NCI-H146 treated with DMSO at 0.1 percent for 48 hours (cell line): ENCODE measurements at regions not wholly inside any gene's neighbourhood (a gene's known extent, or its start where the extent isn't known, plus 50 kb on each side); places are given as distances from the start of the nearest gene placed in this dataset.

Source experiments
- DNase-seq: peaks from one replicate; lab custom pipeline; 2025; ENCODE audit not compliant: unreplicated experiment; lab: John Stamatoyannopoulos, UW

- DNase-seq, result no peak
Measured at GRCh38 chr10:2953495-2953894, 113.9 kb upstream of the PFKP start.

DNA sequence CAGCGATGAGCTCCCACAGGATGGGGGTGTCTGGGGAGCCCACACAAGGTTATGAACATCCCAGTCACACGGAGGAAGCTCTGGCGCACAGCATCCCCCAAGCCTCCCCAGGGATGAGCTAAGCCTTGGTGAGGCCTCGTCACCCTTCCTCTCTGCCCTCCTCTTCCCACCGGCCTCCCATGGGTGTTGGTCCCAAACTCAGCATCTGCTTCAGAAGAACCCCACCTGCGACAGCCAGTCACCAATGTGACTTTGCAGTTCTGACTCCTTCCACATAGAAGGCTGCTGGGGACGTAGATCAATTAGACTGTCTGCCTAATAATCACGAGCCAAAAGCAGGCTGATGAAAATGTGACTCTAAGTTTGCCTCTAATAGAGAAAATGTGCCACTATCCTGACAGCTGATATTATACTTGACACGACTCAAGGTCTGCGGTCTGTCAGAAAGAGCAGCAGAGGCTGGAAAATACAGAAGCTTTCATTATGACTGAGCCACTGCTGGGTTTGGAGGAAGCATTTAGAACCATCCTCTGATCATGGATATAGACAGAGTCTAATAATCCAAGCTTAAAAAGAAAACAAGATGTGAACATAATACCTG, 116.0 kb upstream of the PFKP start:
- no peak for DNase-seq

DNA sequence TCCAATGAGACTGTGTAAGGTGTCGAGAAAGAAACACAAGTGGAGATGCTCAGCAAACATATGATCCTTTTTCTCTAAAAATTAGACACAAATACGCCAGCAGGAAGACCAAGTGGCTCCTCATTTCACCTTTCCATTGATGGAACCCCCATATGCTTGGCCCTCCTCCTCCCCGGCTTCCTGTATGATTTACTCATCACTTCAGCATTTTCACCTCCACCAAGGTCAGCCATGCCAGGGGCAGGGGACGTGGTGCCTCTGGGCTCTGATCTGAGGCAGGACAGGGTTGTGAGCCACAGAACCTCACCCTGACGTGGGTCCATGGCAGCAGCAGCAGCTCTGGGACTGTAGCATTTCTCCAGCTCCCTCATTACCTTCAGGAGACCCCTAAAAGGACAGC, 116.8 kb upstream of the PFKP start:
- DNase-seq, result no peak

- DNase-seq, result no peak
Measured at GRCh38 chr10:2949948-2950354, 117.4 kb upstream of the PFKP start.

GRCh38 chr10:2949221-2949947, 118.0 kb upstream of the PFKP start:
- DNase-seq, result no peak

DNA sequence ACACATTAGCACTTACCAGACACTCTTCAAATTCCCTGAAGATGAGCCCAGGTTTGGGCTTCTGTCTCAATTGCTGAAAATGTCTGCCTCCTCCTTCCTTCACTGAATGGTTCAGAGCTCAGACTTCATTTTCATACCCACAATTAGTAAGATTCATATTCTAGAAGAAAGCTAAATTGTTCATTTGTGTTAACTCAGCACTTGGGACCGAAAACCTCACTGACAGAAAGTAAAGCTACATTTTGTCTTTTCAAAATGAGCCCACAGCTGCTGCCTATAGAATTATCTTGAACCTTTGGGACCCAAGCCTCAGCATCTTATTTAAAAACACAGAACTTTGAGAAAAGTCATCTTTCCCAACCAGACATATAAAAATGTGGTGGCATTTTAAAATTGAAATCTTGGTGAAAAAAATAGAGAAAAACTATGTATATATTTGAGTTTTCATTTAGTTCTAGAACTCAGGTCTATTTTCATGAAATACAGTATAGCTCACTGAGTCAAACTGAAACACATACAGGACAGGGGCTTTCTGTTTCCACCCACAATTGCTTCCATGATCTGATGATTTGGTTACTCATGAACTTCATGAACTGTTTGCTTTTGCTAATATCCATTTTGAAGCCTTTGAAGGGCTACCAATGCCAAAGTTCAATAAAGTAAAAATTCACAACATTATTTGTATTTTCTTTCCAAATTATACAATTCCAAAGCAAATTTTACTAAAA, 119.1 kb upstream of the PFKP start:
- DNase-seq, result no peak

GRCh38 chr10:2944788-2945187, 122.6 kb upstream of the PFKP start:
- no peak for DNase-seq

GRCh38 chr10:2943932-2944614, 123.3 kb upstream of the PFKP start:
- DNase-seq, result no peak

GRCh38 chr10:2942938-2943337, 124.4 kb upstream of the PFKP start:
- DNase-seq, result no peak

DNA sequence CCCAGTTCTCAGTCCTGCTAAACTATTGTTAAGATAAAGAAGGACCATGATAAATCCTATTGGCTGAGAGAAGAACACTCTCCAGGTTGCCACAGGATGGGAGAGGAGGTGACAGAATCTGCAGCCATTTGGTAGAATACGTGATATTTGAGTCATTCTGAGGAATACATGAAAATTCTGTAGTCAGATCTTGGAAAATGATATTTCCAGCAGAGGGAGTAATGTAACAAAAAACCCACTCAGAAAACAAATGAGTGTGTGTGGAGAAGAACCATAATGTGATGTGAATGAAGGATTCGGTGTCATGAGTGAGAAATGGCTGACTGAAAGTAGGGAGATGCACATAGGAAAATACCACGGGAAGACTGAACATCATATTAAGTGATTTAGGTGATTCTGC, 128.5 kb upstream of the PFKP start:
- no peak for DNase-seq

- no peak for DNase-seq
Measured at GRCh38 chr10:2936816-2937215, 130.5 kb upstream of the PFKP start.

- no peak for DNase-seq
Measured at GRCh38 chr10:2935647-2936386, 131.5 kb upstream of the PFKP start.

GRCh38 chr10:2933924-2934323, 133.4 kb upstream of the PFKP start:
- no peak for DNase-seq

GRCh38 chr10:2933519-2933918, 133.8 kb upstream of the PFKP start:
- no peak for DNase-seq

DNA sequence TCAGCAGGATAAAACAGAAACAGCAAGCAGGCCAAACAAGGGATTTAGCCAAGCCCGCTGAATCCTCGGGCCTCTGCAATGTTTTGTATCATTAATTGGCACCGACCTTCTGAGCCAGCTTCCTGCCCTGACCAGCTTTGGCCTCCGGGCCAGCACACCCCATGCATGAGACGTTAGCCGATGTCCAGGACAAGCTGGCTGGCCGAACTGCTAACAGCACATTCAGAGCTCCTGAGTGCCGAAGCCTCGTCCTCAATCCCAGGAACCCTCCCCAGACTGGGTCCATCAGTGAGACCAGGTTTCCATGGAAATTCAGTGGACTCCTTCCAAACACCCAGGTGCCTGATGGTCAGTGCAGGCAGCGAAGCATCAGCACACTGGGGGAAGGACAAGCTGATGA, 134.3 kb upstream of the PFKP start:
- DNase-seq, result no peak

GRCh38 chr10:2929480-2930258, 137.7 kb upstream of the PFKP start:
- DNase-seq, result no peak

DNA sequence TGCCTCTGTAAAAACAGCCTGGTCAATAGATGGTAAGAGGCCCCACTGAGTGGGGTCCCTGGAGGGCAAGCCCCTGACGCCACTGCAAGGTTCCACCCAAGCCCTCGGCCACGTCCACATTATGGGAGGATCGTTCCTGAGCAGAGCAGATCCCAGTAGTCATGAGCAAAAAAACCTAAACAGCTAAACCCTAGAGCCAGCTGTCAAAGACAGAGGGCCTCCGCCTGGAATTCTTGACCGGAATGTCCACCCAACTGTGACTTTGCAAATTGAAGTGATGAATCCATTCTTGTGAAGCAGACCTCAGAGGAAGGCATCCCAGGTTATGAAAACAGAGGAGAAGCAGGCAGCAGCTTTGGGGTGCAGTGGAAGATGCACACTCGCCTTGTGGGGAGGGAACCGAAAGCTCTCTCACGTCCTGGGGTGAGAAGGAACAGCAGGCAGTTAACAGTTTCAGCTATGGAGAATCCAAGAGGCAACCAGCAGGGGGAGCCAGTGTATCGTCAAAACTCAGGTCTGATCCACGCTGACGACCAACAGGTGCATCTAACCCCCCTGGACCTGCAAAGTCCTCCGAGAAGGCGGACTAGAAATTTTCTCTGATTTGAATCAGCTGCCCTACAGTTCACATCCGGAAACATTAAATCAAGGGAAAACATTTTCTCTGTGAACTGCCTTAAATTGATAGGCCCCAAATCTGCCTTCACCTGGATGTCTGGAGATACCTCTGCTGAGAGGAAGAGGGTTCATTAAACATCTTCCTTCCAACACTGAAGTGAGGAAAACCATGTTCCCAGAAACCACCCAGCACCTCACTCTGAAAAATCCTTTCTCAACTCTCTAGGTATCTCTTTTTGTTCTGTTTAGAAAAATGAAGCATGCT, 139.1 kb upstream of the PFKP start:
- peak; percentile 28 for DNase-seq

DNA sequence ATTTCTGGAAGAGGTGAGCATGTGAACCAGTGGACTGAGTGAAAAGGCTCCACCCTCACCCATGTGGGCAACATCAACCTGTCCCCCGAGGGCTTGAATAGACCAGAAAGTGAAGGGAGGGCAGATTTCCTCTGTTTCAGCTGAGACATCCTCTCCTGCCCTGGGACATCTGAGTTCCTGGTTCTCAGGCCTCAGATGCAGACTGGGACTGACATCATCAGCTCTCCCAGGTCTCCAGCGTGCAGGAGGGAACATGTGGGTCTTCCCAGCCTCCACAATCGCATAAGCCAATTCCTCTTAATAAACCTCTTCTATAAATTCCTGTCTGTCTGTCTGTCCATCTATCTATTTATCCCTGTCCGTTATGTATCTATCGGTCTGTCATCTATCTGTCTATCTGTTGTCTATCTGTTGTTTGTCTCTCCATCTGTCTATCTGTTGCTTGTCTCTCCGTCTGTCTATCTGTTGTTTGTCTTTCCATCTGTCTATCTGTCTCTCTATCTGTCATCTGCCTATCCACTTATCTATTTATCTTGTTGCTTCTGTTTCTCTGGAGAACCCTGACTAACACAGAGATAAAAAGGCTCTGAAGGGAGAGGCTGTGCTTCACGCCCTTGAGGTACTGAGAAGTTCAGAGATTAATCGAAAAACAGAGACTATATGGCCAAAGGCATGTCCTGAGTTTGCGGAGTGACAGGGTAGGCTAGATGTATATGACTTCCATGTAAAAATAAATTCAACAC, 140.3 kb upstream of the PFKP start:
- DNase-seq, result no peak

DNA sequence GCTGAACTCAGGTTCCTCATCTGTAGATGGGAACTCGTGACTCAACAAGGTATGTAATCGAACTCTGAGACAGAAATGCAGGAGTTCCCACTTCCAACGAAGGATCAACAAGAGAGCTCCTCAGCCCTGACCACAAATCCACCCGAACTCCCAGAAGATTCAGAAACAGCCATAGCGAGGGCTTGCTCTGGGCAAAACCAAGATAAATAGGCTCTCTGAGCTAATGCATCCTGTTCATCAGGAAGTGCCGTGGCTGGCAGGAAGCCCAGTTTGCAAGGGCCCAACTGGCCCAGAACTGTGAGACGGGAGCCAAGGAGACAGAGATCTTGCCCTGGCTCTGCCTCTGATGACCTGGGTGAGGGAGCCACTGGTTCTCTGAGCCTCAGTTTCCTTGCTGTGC, 141.7 kb upstream of the PFKP start:
- DNase-seq, result no peak
